GM12878 (cell line): ENCODE measurements at regions not wholly inside any gene's neighbourhood (a gene's known extent, or its start where the extent isn't known, plus 50 kb on each side); places are given as distances from the start of the nearest gene placed in this dataset.

ENCODE experiments used
- ATAC-seq: fragments of 200-7000 bp; cut with Tn5 transposase; 3 replicates; pipeline ENCODE4 v1.9.1; 2020; ENCODE audit warnings: mild to moderate bottlenecking, moderate library complexity
- BruUV-seq: library from RNA; stranded (reverse); fragments of 400-500 nt; replicated peaks from 2 replicates; lab custom pipeline; 2021; lab: Mats Ljungman, UMichigan
- CTCF ChIA-PET: fragments of 300-600 bp; sonication (Branson Sonifier 250); formaldehyde crosslinking; extraction: SDS; loops from one replicate; lab custom pipeline; 2021; ENCODE audit warnings: inconsistent platforms; lab: Yijun Ruan, JAX
- POLR2A ChIA-PET: fragments of 350-600 bp; formaldehyde crosslinking; extraction: SDS; loops from one replicate; lab custom pipeline; 2021; ENCODE audit warnings: inconsistent platforms; lab: Charles Lee
- RAD21 ChIA-PET: fragments of 300-600 bp; sonication (Branson Sonifier 250); formaldehyde crosslinking; loops from one replicate; lab custom pipeline; 2023; ENCODE audit warnings: antibody characterized with exemption; ENCODE audit not compliant: unreplicated experiment; lab: Charles Lee
- SMC1A ChIA-PET: fragments of 300-600 bp; sonication (Branson Sonifier 250); formaldehyde crosslinking; loops from one replicate; lab custom pipeline; 2023; ENCODE audit not compliant: unreplicated experiment, uncharacterized antibody; lab: Charles Lee
- DNase-seq: peaks from one replicate; pipeline ENCODE4 v3.0.0-alpha.2; 2011; ENCODE audit warnings: low read depth, low spot score
- FAIRE-seq: peaks from 3 replicates; lab custom pipeline; 2011; peaks lifted over from hg19 to GRCh38; lab: Jason Lieb, UNC
- H2AFZ ChIP-seq: 2 replicates; pipeline ENCODE4 v1.6.0; 2011; ENCODE audit warnings: low read depth, low read length, control low read depth; ENCODE audit not compliant: control insufficient read depth
- H3K27ac ChIP-seq: 2 replicates; pipeline ENCODE4 v1.5.1; 2011; ENCODE audit warnings: control low read depth; ENCODE audit not compliant: control insufficient read depth, insufficient read depth
- H3K27me3 ChIP-seq, 2 experiments: replicated peaks in 1 of 2; 2 replicates each; pipeline versions ENCODE4 v1.6.0 to v1.6.1; 2011; ENCODE audit warnings: low read length in 1 of 2; ENCODE audit not compliant: control insufficient read depth in 2 of 2, insufficient read depth in 2 of 2
- H3K36me3 ChIP-seq, 2 experiments: 2 replicates each; pipeline ENCODE4 v1.5.1; 2011; ENCODE audit warnings: low read length in 1 of 2; ENCODE audit not compliant: control insufficient read depth in 2 of 2, insufficient read depth in 2 of 2
- H3K4me1 ChIP-seq: 2 replicates; pipeline ENCODE4 v1.6.1; 2011; ENCODE audit warnings: mild to moderate bottlenecking, low read length, moderate library complexity, mixed read lengths; ENCODE audit not compliant: control insufficient read depth, insufficient read depth
- H3K4me2 ChIP-seq: 2 replicates; pipeline ENCODE4 v1.6.0; 2011; ENCODE audit warnings: control low read depth; ENCODE audit not compliant: control insufficient read depth, insufficient read depth
- H3K4me3 ChIP-seq: fragments of 200-600 bp; sonication (generic); 2 replicates; pipeline ENCODE4 v1.5.1; 2016
- H3K79me2 ChIP-seq: 2 replicates; pipeline ENCODE4 v1.6.0; 2011; ENCODE audit warnings: low read length; ENCODE audit not compliant: control insufficient read depth, insufficient read depth
- H3K9ac ChIP-seq: 2 replicates; pipeline ENCODE4 v1.8.0; 2011; ENCODE audit warnings: low read length, control low read depth, mixed read lengths; ENCODE audit not compliant: control insufficient read depth, insufficient read depth
- H3K9me3 ChIP-seq: replicated peaks from 3 replicates; pipeline ENCODE4 v1.5.1; 2011; ENCODE audit warnings: mild to moderate bottlenecking, low read length; ENCODE audit not compliant: control insufficient read depth, insufficient read depth
- H4K20me1 ChIP-seq: 2 replicates; pipeline ENCODE4 v1.6.0; 2011; ENCODE audit not compliant: control insufficient read depth, insufficient read depth
- ATF3 ChIP-seq: IDR thresholded peaks from 2 replicates; pipeline ENCODE4 v1.6.1; 2011; ENCODE audit warnings: low read depth, mild to moderate bottlenecking, low read length, moderate library complexity, borderline replicate concordance; ENCODE audit errors: extremely low read depth
- HDGF ChIP-seq: fragments of 450-650 bp; IDR thresholded peaks from 2 replicates; pipeline ENCODE4 v1.6.1; 2016; ENCODE audit warnings: antibody characterized with exemption
- KAT2A ChIP-seq: conservative IDR thresholded peaks from 2 replicates; pipeline ENCODE4 v1.6.1; 2011; ENCODE audit warnings: low read depth, low read length; ENCODE audit not compliant: control insufficient read depth
- KDM1A ChIP-seq: fragments of 200-600 bp; sonication (generic); IDR thresholded peaks from 2 replicates; pipeline ENCODE4 v1.6.1; 2016; ENCODE audit warnings: borderline replicate concordance
- MTA2 ChIP-seq: fragments of 450-650 bp; IDR thresholded peaks from 2 replicates; pipeline ENCODE4 v1.6.1; 2016; ENCODE audit warnings: low read depth, mild to moderate bottlenecking, moderate library complexity
- MYB ChIP-seq: fragments of 150-350 bp; IDR thresholded peaks from 2 replicates; pipeline ENCODE4 v1.6.1; 2014; ENCODE audit warnings: mild to moderate bottlenecking, low read depth, low read length, borderline replicate concordance
- NFIC ChIP-seq: IDR thresholded peaks from 2 replicates; pipeline ENCODE4 v1.6.1; 2012; ENCODE audit warnings: low read depth, mild to moderate bottlenecking, inconsistent platforms, low read length, moderate library complexity
- PAX5 ChIP-seq: IDR thresholded peaks from 2 replicates; pipeline ENCODE4 v1.6.1; 2011; ENCODE audit warnings: low read depth, low read length, borderline replicate concordance
- PAX8 ChIP-seq: fragments of 450-650 bp; IDR thresholded peaks from 2 replicates; pipeline ENCODE4 v1.6.1; 2017; ENCODE audit warnings: mild to moderate bottlenecking, moderate library complexity
- PKNOX1 ChIP-seq: fragments of 450-650 bp; IDR thresholded peaks from 2 replicates; pipeline ENCODE4 v1.6.1; 2016; ENCODE audit warnings: mild to moderate bottlenecking
- RELA ChIP-seq: fragments of 450-650 bp; IDR thresholded peaks from 2 replicates; pipeline ENCODE4 v1.8.0; 2014; ENCODE audit warnings: borderline replicate concordance; ENCODE audit not compliant: partially characterized antibody
- STAT3 ChIP-seq: IDR thresholded peaks from 2 replicates; pipeline ENCODE4 v1.6.1; 2011; ENCODE audit warnings: low read depth, low read length, improper control_type of control experiment
- SUPT20H ChIP-seq: IDR thresholded peaks from 2 replicates; pipeline ENCODE4 v1.6.1; 2011; ENCODE audit warnings: low read depth, mild to moderate bottlenecking, low read length, moderate library complexity, borderline replicate concordance; ENCODE audit not compliant: control insufficient read depth
- TARDBP ChIP-seq: IDR thresholded peaks from 2 replicates; pipeline ENCODE4 v1.6.1; 2016; ENCODE audit warnings: borderline replicate concordance
- TCF3 ChIP-seq: IDR thresholded peaks from 2 replicates; pipeline ENCODE4 v1.6.1; 2012; ENCODE audit warnings: low read depth, mild to moderate bottlenecking, low read length, borderline replicate concordance; ENCODE audit not compliant: insufficient read depth
- TCF7 ChIP-seq: IDR thresholded peaks from 2 replicates; pipeline ENCODE4 v1.6.1; 2014; ENCODE audit warnings: antibody characterized with exemption, borderline replicate concordance
- YY1 ChIP-seq: IDR thresholded peaks from 2 replicates; pipeline ENCODE4 v1.6.1; 2011; ENCODE audit warnings: low read depth, mild to moderate bottlenecking, low read length
- ZNF622 ChIP-seq: fragments of 450-650 bp; IDR thresholded peaks from 2 replicates; pipeline ENCODE4 v1.6.1; 2017; ENCODE audit warnings: mild to moderate bottlenecking, inconsistent platforms
- WGBS: methylation state at CpG from one replicate; pipeline ENCODE4 v1.1.6; 2016; ENCODE audit warnings: low lambda C conversion rate; ENCODE audit not compliant: insufficient replicate concordance, insufficient coverage; ENCODE audit errors: missing lambda C conversion rate; 5-methylcytosine and 5-hydroxymethylcytosine counted together
- in situ Hi-C: fragments of 300-500 bp; cut with MboI; formaldehyde crosslinking; loops from 9 replicates; pipeline ENCODE4 v1.14.3; 2018; ENCODE audit warnings: mixed read lengths
- intact Hi-C: fragments of 100-400 bp; cut with micrococcal nuclease; formaldehyde crosslinking; loops from one replicate; pipeline ENCODE4 v1.14.2; 2022; ENCODE audit not compliant: unreplicated experiment
- TF ChIP-seq, protein P1 (sequence below): IDR thresholded peaks from 2 replicates; pipeline ENCODE4 v1.6.1; 2012; ENCODE audit warnings: low read depth, low read length, improper control_type of control experiment

GRCh38 chr2:123200035-123200434, 825.1 kb upstream of the CNTNAP5 start:
- H3K27me3 ChIP-seq: no peaks in the 10 kb centered on the region
- DNase-seq: no peak
- H3K79me2 ChIP-seq: no peaks in the 10 kb centered on the region
- no TSS peak for BruUV-seq
- TF ChIP-seq PKNOX1 (no peak), SUPT20H (no peak), STAT3 (no peak), ZNF622 (no peak), ATF3 (no peak)
- H2AFZ ChIP-seq: no peak overlapping the region
- H3K9ac ChIP-seq: no peak overlapping the region
- FAIRE-seq: no peak
- WGBS: 4% methylated on average over 2 of the region's 2 CpGs
- H3K4me1 ChIP-seq: no peaks in the 10 kb centered on the region
- no peak overlapping the region for H3K27ac ChIP-seq
- ChIA-PET RAD21 (no interaction called here), SMC1A (interaction anchor here (1.0 to 1.8 kb wide), 2 partner anchors 127 to 330 kb away, joined by 3 to 4 read pairs; no protein-coding TSS in a partner anchor), POLR2A (interaction anchor here (0.6 kb wide), 1 partner anchor 33 kb away, joined by 4 read pairs; no protein-coding TSS in a partner anchor), CTCF (no interaction called here)
- peak; percentile 91 for ATAC-seq
- H4K20me1 ChIP-seq: no peaks in the 10 kb centered on the region
- H3K4me3 ChIP-seq: no peak overlapping the region
- in situ Hi-C loops (no loop called here), intact Hi-C loops (no loop called here)
- H3K9me3 ChIP-seq: no peaks in the 10 kb centered on the region
- no peaks in the 10 kb centered on the region for H3K36me3 ChIP-seq
- H3K4me2 ChIP-seq: no peak overlapping the region

GRCh38 chr2:123207245-123207644, 817.8 kb upstream of the CNTNAP5 start:
- Histone ChIP-seq H3K27me3 (no peaks in the 10 kb centered on the region), H3K4me3 (no peak overlapping the region), H3K9ac (no peak overlapping the region), H3K36me3 (no peaks in the 10 kb centered on the region), H3K79me2 (no peaks in the 10 kb centered on the region), H3K4me2 (no peak overlapping the region), H3K9me3 (no peaks in the 10 kb centered on the region), H4K20me1 (no peaks in the 10 kb centered on the region), H3K4me1 (no peaks in the 10 kb centered on the region), H2AFZ (no peak overlapping the region), H3K27ac (no peak overlapping the region)
- RAD21 ChIA-PET: no interaction called here
- intact Hi-C loops: no loop called here
- DNase-seq: no peak
- CTCF ChIA-PET: no interaction called here
- no peak for FAIRE-seq
- WGBS: 10% methylated on average over 2 of the region's 2 CpGs
- ATAC-seq: no peak
- POLR2A ChIA-PET: no interaction called here
- BruUV-seq: no TSS peak
- SMC1A ChIA-PET: interaction anchor here (1.3 kb wide), 1 partner anchor 9 kb away, joined by 4 read pairs; no protein-coding TSS in a partner anchor
- in situ Hi-C loops: no loop called here
- TF ChIP-seq MYB (no peak), NFIC (no peak), MTA2 (no peak), PAX8 (no peak), HDGF (no peak), KDM1A (no peak), YY1 (no peak), PAX5 (no peak), TARDBP (no peak), RELA (no peak), TCF7 (no peak), TCF3 (no peak), KAT2A (no peak)
- TF ChIP-seq, protein P1, sequence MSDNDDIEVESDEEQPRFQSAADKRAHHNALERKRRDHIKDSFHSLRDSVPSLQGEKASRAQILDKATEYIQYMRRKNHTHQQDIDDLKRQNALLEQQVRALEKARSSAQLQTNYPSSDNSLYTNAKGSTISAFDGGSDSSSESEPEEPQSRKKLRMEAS: no peak
